ENCODE measurements at regions not wholly inside any gene's neighbourhood (a gene's known extent, or its start where the extent isn't known, plus 50 kb on each side); places are given as distances from the start of the nearest gene placed in this dataset.
"Not testable (repeated sequence)": the region's sequence is repeated elsewhere in the genome, so short reads cannot be mapped to it uniquely, and the experiment has no call there.

- DNase-seq, result no peak
Measured at GRCh38 chr14:30381861-30382480, 177.0 kb upstream of the G2E3 start.

- no peak for DNase-seq
Measured at GRCh38 chr14:30385925-30386324, 173.0 kb upstream of the G2E3 start.

- no peak for DNase-seq
Measured at GRCh38 chr14:30387871-30388270, 171.1 kb upstream of the G2E3 start.

GRCh38 chr14:30389134-30389876 lies 169.7 kb upstream of the G2E3 start:
- DNase-seq, result no peak

- DNase-seq, result no peak
Measured at GRCh38 chr14:30389877-30390385, 169.0 kb upstream of the G2E3 start.

- DNase-seq, result no peak
Measured at GRCh38 chr14:30395065-30395464, 163.9 kb upstream of the G2E3 start.

- no peak for DNase-seq
Measured at GRCh38 chr14:30402846-30403245, 156.1 kb upstream of the G2E3 start.

- DNase-seq, result no peak
Measured at GRCh38 chr14:30403791-30404190, 155.2 kb upstream of the G2E3 start.

GRCh38 chr14:30409508-30410015 lies 149.4 kb upstream of the G2E3 start:
- not testable (repeated sequence) for DNase-seq

- peak; percentile 2 for DNase-seq
Measured at GRCh38 chr14:30410986-30411385, 148.0 kb upstream of the G2E3 start.

- DNase-seq, result not testable (repeated sequence)
Measured at GRCh38 chr14:30413184-30413583, 145.8 kb upstream of the G2E3 start.

GRCh38 chr14:30417121-30417520 lies 141.8 kb upstream of the G2E3 start:
- no peak for DNase-seq

GRCh38 chr14:30417999-30418398 lies 141.0 kb upstream of the G2E3 start:
- no peak for DNase-seq

GRCh38 chr14:30419037-30419436 lies 139.9 kb upstream of the G2E3 start:
- DNase-seq, result no peak

GRCh38 chr14:30420515-30420914 lies 138.4 kb upstream of the G2E3 start:
- DNase-seq, result no peak

GRCh38 chr14:30426463-30426862 lies 132.5 kb upstream of the G2E3 start:
- no peak for DNase-seq

GRCh38 chr14:30427401-30427800 lies 131.6 kb upstream of the G2E3 start:
- DNase-seq, result no peak

GRCh38 chr14:30427846-30428245 lies 131.1 kb upstream of the G2E3 start:
- no peak for DNase-seq

GRCh38 chr14:30431552-30431951 lies 127.4 kb upstream of the G2E3 start:
- DNase-seq, result no peak

- DNase-seq, result no peak
Measured at GRCh38 chr14:30440961-30441360, 118.0 kb upstream of the G2E3 start.

GRCh38 chr14:30443368-30444007 lies 115.5 kb upstream of the G2E3 start:
- DNase-seq, result peak; percentile 17

GRCh38 chr14:30444451-30444850 lies 114.5 kb upstream of the G2E3 start:
- DNase-seq, result no peak

- DNase-seq, result no peak
Measured at GRCh38 chr14:30445011-30445793, 113.8 kb upstream of the G2E3 start.
